DND-41 (cell line): ENCODE measurements at regions not wholly inside any gene's neighbourhood (a gene's known extent, or its start where the extent isn't known, plus 50 kb on each side); places are given as distances from the start of the nearest gene placed in this dataset.

ENCODE experiments used
- ATAC-seq: fragments of 200-7000 bp; cut with Tn5 transposase; 3 replicates; pipeline ENCODE4 v1.9.1; 2021; ENCODE audit warnings: low read depth; ENCODE audit not compliant: insufficient read depth
- DNase-seq: peaks from one replicate; pipeline ENCODE4 v3.0.0-alpha.2; 2020
- H2AFZ ChIP-seq: 2 replicates; pipeline ENCODE4 v1.6.0; 2012; ENCODE audit warnings: low read depth, low read length
- H3K27ac ChIP-seq: 2 replicates; pipeline ENCODE4 v1.5.1; 2012; ENCODE audit warnings: low read length, inconsistent platforms
- H3K27me3 ChIP-seq: fragments of 200-600 bp; sonication (generic); 2 replicates; pipeline ENCODE4 v1.6.0; 2012; ENCODE audit warnings: low read length, mild to moderate bottlenecking, inconsistent platforms; ENCODE audit not compliant: insufficient read depth, poor library complexity
- H3K36me3 ChIP-seq: 2 replicates; pipeline ENCODE4 v1.5.1; 2012; ENCODE audit warnings: low read length, inconsistent platforms; ENCODE audit not compliant: insufficient read depth
- H3K4me1 ChIP-seq: 2 replicates; pipeline ENCODE4 v1.5.1; 2012; ENCODE audit warnings: mild to moderate bottlenecking, low read length; ENCODE audit not compliant: insufficient read depth
- H3K4me2 ChIP-seq: 2 replicates; pipeline ENCODE4 v1.6.0; 2012; ENCODE audit warnings: mild to moderate bottlenecking, moderate library complexity, low read length, inconsistent platforms; ENCODE audit not compliant: insufficient read depth
- H3K4me3 ChIP-seq, 2 experiments: fragments of 200-600 bp in 1 of 2; shearing (Covaris generic) in 1 of 2; 2 replicates each; pipeline ENCODE4 v1.5.1; 2012 to 2016; ENCODE audit warnings: inconsistent platforms in 2 of 2, low read length in 2 of 2, mild to moderate bottlenecking in 2 of 2, low read depth in 1 of 2, moderate library complexity in 1 of 2
- H3K79me2 ChIP-seq: 2 replicates; pipeline ENCODE4 v1.6.0; 2012; ENCODE audit warnings: low read length, inconsistent platforms; ENCODE audit not compliant: insufficient read depth
- H3K9ac ChIP-seq: 2 replicates; pipeline ENCODE4 v1.6.0; 2012; ENCODE audit warnings: low read depth, mild to moderate bottlenecking, inconsistent platforms, low read length, moderate library complexity
- H3K9me3 ChIP-seq: 2 replicates; pipeline ENCODE4 v1.5.1; 2012; ENCODE audit warnings: low read length, moderate library complexity, mild to moderate bottlenecking, inconsistent platforms; ENCODE audit not compliant: insufficient read depth, severe bottlenecking
- H4K20me1 ChIP-seq: 2 replicates; pipeline ENCODE4 v1.6.0; 2012; ENCODE audit warnings: low read length; ENCODE audit not compliant: insufficient read depth
- CTCF ChIP-seq: IDR thresholded peaks from 2 replicates; pipeline ENCODE4 v1.5.1; 2012; ENCODE audit warnings: borderline replicate concordance, low read length, moderate library complexity, mild to moderate bottlenecking; ENCODE audit not compliant: poor library complexity, severe bottlenecking; ENCODE audit errors: extremely low read depth
- EZH2 ChIP-seq: IDR thresholded peaks from 3 replicates; pipeline ENCODE4 v1.6.1; 2012; ENCODE audit warnings: borderline replicate concordance, low read depth, mild to moderate bottlenecking, moderate library complexity, low read length, inconsistent platforms; ENCODE audit not compliant: severe bottlenecking

GRCh38 chr9:104238668-104239067 lies 144.6 kb downstream of the SMC2 start:
- Histone ChIP-seq H3K27me3 (no peaks in the 10 kb centered on the region), H3K79me2 (no peaks in the 10 kb centered on the region), H3K36me3 (no peaks in the 10 kb centered on the region), H3K4me3 (no peak overlapping the region), H2AFZ (no peak overlapping the region), H3K4me1 (no peaks in the 10 kb centered on the region), H3K27ac (no peak overlapping the region), H3K9ac (no peak overlapping the region), H3K4me2 (no peak overlapping the region), H3K9me3 (no peaks in the 10 kb centered on the region), H4K20me1 (no peaks in the 10 kb centered on the region)
- ATAC-seq (no peak), DNase-seq (no peak)
- TF ChIP-seq EZH2 = no peak
- TF ChIP-seq CTCF = no peak

GRCh38 chr9:104240890-104241289 lies 146.8 kb downstream of the SMC2 start:
- ATAC-seq (no peak), DNase-seq (no peak)
- H3K27me3 ChIP-seq = no peaks in the 10 kb centered on the region
- no peak overlapping the region for H2AFZ ChIP-seq
- H3K4me1 ChIP-seq = no peaks in the 10 kb centered on the region
- no peak overlapping the region for H3K9ac ChIP-seq
- H3K79me2 ChIP-seq = no peaks in the 10 kb centered on the region
- H4K20me1 ChIP-seq = no peaks in the 10 kb centered on the region
- no peaks in the 10 kb centered on the region for H3K36me3 ChIP-seq
- no peak overlapping the region for H3K4me2 ChIP-seq
- no peak overlapping the region for H3K4me3 ChIP-seq
- TF ChIP-seq EZH2 (no peak), CTCF (no peak)
- H3K27ac ChIP-seq = no peak overlapping the region
- H3K9me3 ChIP-seq = no peaks in the 10 kb centered on the region

- H3K36me3 ChIP-seq = no peaks in the 10 kb centered on the region
- TF ChIP-seq CTCF (no peak), EZH2 (no peak)
- H3K27me3 ChIP-seq = no peaks in the 10 kb centered on the region
- H3K4me2 ChIP-seq = no peak overlapping the region
- no peak overlapping the region for H3K4me3 ChIP-seq
- no peak overlapping the region for H2AFZ ChIP-seq
- H3K79me2 ChIP-seq = no peaks in the 10 kb centered on the region
- no peaks in the 10 kb centered on the region for H3K9me3 ChIP-seq
- no peak overlapping the region for H3K9ac ChIP-seq
- no peak overlapping the region for H3K27ac ChIP-seq
- ATAC-seq (no peak), DNase-seq (no peak)
- no peaks in the 10 kb centered on the region for H3K4me1 ChIP-seq
- H4K20me1 ChIP-seq = no peaks in the 10 kb centered on the region
Measured at GRCh38 chr9:104245925-104246324, 151.8 kb downstream of the SMC2 start.

GRCh38 chr9:104247899-104248460 lies 153.9 kb downstream of the SMC2 start:
- no peak for TF ChIP-seq CTCF
- Histone ChIP-seq H3K4me2 (no peak overlapping the region), H3K27me3 (no peaks in the 10 kb centered on the region), H3K9me3 (no peaks in the 10 kb centered on the region), H3K9ac (no peak overlapping the region), H2AFZ (no peak overlapping the region; the same call in 1 of the 2 replicates), H3K79me2 (no peaks in the 10 kb centered on the region), H3K27ac (no peak overlapping the region), H3K4me3 (no peak overlapping the region), H3K4me1 (no peaks in the 10 kb centered on the region), H4K20me1 (no peaks in the 10 kb centered on the region), H3K36me3 (no peaks in the 10 kb centered on the region)
- DNase-seq (no peak), ATAC-seq (no peak)
